ACC112 (cell line): ENCODE measurements at regions not wholly inside any gene's neighbourhood (a gene's known extent, or its start where the extent isn't known, plus 50 kb on each side); places are given as distances from the start of the nearest gene placed in this dataset.

Source experiments
- H2AFZ ChIP-seq: fragments of 200-600 bp; sonication (generic); one replicate; pipeline ENCODE4 v1.6.0; 2017; ENCODE audit warnings: antibody characterized with exemption, low read length; ENCODE audit not compliant: unreplicated experiment
- H3K27ac ChIP-seq: fragments of 200-600 bp; sonication (generic); 2 replicates; pipeline ENCODE4 v1.5.1; 2014; ENCODE audit warnings: low read depth, mild to moderate bottlenecking, antibody characterized with exemption, low read length, moderate library complexity
- H3K27me3 ChIP-seq: fragments of 200-600 bp; sonication (generic); 2 replicates; pipeline ENCODE4 v1.6.1; 2014; ENCODE audit warnings: mild to moderate bottlenecking, antibody characterized with exemption, low read length, moderate library complexity, mixed read lengths; ENCODE audit not compliant: insufficient read depth
- H3K36me3 ChIP-seq: fragments of 200-600 bp; sonication (generic); 2 replicates; pipeline ENCODE4 v1.6.1; 2016; ENCODE audit warnings: mild to moderate bottlenecking, antibody characterized with exemption, low read length, moderate library complexity, mixed read lengths; ENCODE audit not compliant: insufficient read depth
- H3K4me1 ChIP-seq: fragments of 200-600 bp; sonication (generic); one replicate; pipeline ENCODE4 v1.6.1; 2016; ENCODE audit warnings: low read length, mixed read lengths; ENCODE audit not compliant: insufficient read depth, unreplicated experiment, control insufficient read depth
- H3K4me3 ChIP-seq: fragments of 200-600 bp; sonication (generic); 2 replicates; pipeline ENCODE4 v1.5.1; 2014; ENCODE audit warnings: mild to moderate bottlenecking, low read depth, low read length
- H3K79me2 ChIP-seq: fragments of 200-600 bp; sonication (generic); one replicate; pipeline ENCODE4 v1.6.0; 2016; ENCODE audit warnings: low read length; ENCODE audit not compliant: control insufficient read depth, unreplicated experiment, insufficient read depth

DNA sequence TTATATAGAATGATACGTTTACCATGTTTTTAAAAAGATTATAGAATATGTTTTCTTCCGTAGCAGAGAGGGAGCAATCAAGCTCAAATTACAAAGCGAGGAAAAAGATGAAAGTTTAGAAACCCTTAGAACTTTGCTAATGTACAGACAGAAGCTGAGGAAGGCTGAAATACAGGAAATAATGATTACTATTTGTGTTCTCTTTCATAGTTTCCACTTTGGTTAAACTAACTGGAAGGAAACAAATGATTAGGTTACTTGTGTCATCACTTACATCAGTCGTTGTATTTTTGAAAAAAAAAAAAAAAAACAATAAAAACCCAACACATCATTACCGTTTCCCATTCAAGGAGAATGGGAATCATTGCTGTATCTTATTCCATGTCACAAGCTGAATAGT, 337.8 kb upstream of the CBLB start:
- Histone ChIP-seq H3K4me1 (no peaks in the 10 kb centered on the region), H3K4me3 (no peak overlapping the region), H2AFZ (no peak overlapping the region), H3K27ac (no peak overlapping the region), H3K36me3 (no peaks in the 10 kb centered on the region), H3K27me3 (no peaks in the 10 kb centered on the region), H3K79me2 (no peaks in the 10 kb centered on the region)

DNA sequence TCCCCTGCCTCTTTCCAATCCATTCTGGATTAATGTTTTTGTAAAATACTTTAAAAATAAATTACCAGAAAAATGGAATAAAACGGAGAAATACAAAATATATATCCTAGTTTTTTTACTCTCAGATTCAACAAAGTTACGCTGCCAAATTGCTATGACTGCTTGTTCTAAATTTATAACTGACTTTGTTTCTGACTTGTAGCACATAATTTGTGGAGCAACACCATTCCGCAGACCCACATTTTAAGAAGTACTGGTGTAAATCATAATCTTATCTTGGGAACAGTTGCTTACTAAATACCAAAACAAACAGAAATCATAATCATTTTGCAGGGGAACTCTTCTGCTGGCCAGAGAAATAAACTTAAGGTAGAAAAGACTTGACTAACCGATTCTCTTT, 339.4 kb upstream of the CBLB start:
- Histone ChIP-seq H3K27ac (no peak overlapping the region), H2AFZ (no peak overlapping the region), H3K27me3 (no peaks in the 10 kb centered on the region), H3K79me2 (no peaks in the 10 kb centered on the region), H3K36me3 (no peaks in the 10 kb centered on the region), H3K4me3 (no peak overlapping the region), H3K4me1 (no peaks in the 10 kb centered on the region)

DNA sequence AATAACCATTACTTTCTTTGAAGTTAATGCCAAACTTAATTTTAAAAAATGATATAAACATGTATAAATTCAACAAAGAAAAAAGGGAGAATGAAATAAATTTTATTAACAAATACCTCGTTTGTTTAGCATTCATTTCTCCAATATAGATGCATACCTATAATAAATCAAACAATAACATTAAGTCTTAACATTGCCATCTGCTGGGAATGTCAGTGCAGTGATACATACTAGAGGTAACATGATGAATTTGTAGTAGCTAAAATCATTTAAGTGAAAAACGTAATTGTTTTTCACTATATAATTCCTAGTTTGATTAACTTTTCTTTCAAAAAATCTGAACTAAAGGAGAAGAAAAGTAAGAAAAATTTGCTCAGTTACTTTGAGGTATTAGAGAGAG, 340.2 kb upstream of the CBLB start:
- Histone ChIP-seq H2AFZ (no peak overlapping the region), H3K4me1 (no peaks in the 10 kb centered on the region), H3K79me2 (no peaks in the 10 kb centered on the region), H3K27ac (no peak overlapping the region), H3K4me3 (no peak overlapping the region), H3K36me3 (no peaks in the 10 kb centered on the region), H3K27me3 (no peaks in the 10 kb centered on the region)

DNA sequence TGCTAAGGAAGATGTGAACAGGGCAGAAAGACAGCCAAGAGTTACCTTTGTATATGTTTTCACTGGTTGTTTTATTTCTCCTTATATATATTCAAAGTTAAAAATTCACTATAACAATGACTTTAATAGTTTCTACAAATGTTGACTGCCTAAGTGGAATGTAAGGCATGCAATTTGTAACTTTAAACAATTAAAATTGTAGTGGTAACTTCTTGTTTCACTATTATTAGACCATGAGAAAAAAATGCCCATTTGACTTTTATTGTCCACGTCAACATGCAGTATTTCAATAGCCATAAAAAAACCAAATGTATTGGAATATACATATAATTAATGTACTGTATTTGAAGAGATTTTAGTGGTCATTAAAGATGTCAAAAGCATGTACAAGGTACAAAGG, 340.7 kb upstream of the CBLB start:
- Histone ChIP-seq H2AFZ (no peak overlapping the region), H3K4me1 (no peaks in the 10 kb centered on the region)

DNA sequence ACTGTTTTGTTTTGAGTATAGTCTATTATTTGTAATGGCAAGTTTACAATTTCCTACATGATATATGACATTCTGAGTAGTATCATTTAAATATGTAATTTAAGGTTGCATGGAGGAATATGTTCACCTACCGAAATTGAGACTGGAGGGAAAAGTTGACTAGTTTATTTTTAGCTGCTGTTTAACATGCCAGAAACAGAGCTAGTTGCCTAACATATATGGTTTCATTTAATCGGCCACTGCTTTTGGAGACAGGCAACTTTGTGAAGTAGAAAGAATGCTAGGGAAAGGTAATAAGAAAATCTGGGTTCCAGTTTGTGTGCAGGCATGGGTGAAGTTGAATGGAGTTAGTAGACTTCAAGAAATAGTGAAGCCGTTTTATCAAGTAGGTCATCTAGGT, 342.1 kb upstream of the CBLB start:
- no peaks in the 10 kb centered on the region for H3K27me3 ChIP-seq
- H3K4me1 ChIP-seq, result no peaks in the 10 kb centered on the region
- no peaks in the 10 kb centered on the region for H3K79me2 ChIP-seq
- H2AFZ ChIP-seq, result no peak overlapping the region
- no peak overlapping the region for H3K4me3 ChIP-seq
- no peaks in the 10 kb centered on the region for H3K36me3 ChIP-seq
- H3K27ac ChIP-seq, result no peak overlapping the region

More for the DNA sequence above, 340.7 kb upstream of the CBLB start:
- no peaks in the 10 kb centered on the region for H3K27me3 ChIP-seq
- H3K4me3 ChIP-seq, result no peak overlapping the region
- H3K79me2 ChIP-seq, result no peaks in the 10 kb centered on the region
- H3K27ac ChIP-seq, result no peak overlapping the region
- no peaks in the 10 kb centered on the region for H3K36me3 ChIP-seq

DNA sequence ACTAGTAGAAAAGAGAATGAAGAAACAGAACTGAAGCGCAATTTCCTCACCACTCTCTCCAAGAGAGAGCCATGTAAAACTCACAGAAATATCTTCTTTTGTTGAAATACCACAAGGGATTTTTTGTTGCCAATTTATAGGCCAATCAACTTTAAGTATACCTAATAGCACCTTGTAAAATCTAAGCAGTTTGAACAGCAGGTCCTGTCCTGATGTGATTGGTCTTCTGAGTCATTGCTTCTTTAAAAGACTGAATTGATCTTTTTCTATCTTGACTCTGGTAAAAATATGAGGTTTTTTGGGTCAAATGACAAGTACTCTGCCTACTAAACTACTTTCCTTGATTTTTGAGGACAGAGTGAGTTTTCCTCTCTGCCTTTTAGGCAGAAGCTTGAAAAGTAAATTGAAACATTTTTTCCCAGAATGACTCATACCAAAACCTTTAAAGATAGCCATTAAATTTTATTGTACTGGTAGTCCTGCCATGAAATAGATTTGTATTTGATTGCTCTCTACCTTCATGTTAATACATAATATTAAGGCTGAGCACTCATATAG, 343.9 kb upstream of the CBLB start:
- H3K36me3 ChIP-seq, result no peaks in the 10 kb centered on the region

DNA sequence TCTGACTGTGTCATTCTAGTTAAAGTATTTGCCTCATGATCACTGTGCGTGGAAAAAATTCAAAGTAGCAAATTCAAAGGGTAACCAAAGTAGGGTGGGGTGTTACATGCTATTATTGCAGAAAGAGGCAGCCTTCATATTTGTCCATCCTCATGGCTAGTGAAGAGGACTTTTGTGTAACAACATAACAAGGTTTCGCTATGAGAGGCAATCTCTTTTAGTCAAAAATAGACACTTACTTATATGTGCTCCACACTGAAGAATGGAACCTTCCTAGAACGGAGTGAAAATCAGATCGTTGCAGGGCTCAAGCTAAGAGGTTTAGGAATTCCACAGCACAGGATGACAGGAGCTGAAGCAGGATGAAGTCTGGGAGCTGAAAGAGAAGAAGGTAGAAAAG, 345.1 kb upstream of the CBLB start:
- Histone ChIP-seq H3K4me3 (no peak overlapping the region), H3K36me3 (no peaks in the 10 kb centered on the region), H3K79me2 (no peaks in the 10 kb centered on the region), H3K4me1 (no peaks in the 10 kb centered on the region), H3K27me3 (no peaks in the 10 kb centered on the region), H3K27ac (no peak overlapping the region), H2AFZ (no peak overlapping the region)

More for the DNA sequence above, 343.9 kb upstream of the CBLB start:
- Histone ChIP-seq H3K27ac (no peak overlapping the region), H3K4me1 (no peaks in the 10 kb centered on the region), H3K79me2 (no peaks in the 10 kb centered on the region), H3K4me3 (no peak overlapping the region), H2AFZ (no peak overlapping the region), H3K27me3 (no peaks in the 10 kb centered on the region)

DNA sequence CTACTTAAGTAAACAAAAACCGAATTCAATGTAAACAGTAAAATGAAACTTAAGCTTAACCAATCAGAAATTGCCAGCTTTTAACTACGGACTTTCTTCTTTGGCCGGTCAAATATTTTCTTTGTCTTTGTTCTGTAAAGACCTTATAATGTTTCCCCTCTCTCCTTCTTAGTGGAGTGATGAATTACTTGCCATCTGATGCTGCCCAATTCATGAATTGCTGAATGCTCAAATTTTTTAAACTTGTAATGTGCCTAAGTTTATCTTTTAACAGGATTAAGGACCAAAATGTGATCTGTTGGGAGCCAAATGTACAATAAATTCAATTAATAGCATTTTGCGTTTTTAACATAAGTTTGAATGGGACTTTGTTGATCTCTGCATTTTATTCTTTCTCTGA, 345.8 kb upstream of the CBLB start:
- no peaks in the 10 kb centered on the region for H3K27me3 ChIP-seq
- H3K36me3 ChIP-seq, result no peaks in the 10 kb centered on the region
- H3K27ac ChIP-seq, result no peak overlapping the region
- H2AFZ ChIP-seq, result no peak overlapping the region
- H3K4me1 ChIP-seq, result no peaks in the 10 kb centered on the region
- no peak overlapping the region for H3K4me3 ChIP-seq
- H3K79me2 ChIP-seq, result no peaks in the 10 kb centered on the region

DNA sequence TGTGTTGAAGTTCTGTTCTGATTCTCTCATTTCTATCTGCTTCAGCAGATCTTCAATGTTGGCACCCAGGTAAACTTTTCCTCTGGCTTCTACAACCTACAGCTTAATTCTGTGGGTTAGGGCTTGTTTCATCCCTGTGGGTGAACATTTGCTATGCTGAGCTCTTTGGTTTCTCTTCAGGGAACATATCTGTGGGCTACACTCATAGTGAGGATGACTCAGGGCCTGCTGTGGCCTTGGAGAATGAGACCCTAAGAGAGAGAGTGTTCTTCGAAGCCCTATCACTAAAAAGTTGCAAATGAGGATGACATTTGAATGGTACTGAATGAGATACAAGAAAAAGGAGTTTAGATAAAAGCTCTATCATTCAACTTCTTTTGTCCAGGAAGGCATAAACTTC, 346.2 kb upstream of the CBLB start:
- Histone ChIP-seq H3K27me3 (no peaks in the 10 kb centered on the region), H3K79me2 (no peaks in the 10 kb centered on the region), H2AFZ (no peak overlapping the region), H3K27ac (no peak overlapping the region), H3K4me1 (no peaks in the 10 kb centered on the region), H3K36me3 (no peaks in the 10 kb centered on the region), H3K4me3 (no peak overlapping the region)

DNA sequence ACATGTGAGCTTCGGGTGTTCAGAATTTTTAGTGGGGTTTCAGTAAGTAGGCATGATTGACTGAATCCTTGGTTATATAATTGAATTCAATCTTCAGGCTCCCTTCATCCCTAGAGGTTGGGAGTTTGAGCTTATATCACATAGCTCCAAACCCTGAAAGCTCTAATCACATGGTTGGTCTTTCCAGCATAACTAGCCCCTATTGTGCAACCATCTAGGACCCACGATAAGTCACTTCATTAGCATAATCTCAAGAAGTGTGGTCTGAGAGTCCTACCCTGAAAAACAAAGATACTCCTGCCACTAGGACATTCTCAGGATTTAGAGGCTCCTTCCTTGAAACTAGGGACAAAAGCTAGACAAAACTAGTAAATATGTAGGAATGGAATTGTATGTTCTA, 348.9 kb upstream of the CBLB start:
- Histone ChIP-seq H3K4me1 (no peaks in the 10 kb centered on the region), H3K4me3 (no peak overlapping the region), H2AFZ (no peak overlapping the region), H3K79me2 (no peaks in the 10 kb centered on the region), H3K36me3 (no peaks in the 10 kb centered on the region), H3K27ac (no peak overlapping the region), H3K27me3 (no peaks in the 10 kb centered on the region)

DNA sequence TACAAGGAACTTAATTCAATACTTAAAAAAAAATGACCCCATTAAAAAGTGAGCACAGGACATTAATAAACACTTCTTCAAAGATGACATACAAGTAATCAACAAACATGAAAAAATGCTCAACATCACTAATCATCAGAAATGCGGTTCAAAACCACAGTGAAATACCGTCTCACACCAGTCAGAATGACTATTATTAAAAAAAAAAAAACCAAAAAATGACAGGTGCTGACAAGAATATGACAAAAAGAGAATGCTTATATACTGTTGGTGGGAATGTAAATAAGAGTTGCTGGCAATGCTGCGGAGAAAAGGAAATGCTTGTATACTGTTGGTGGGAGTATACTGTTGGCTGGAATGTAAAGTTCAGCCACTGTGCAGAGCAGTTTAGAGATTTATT, 358.3 kb upstream of the CBLB start:
- Histone ChIP-seq H3K36me3 (no peaks in the 10 kb centered on the region), H3K4me3 (no peak overlapping the region), H3K4me1 (no peaks in the 10 kb centered on the region), H3K27me3 (no peaks in the 10 kb centered on the region), H2AFZ (no peak overlapping the region), H3K27ac (no peak overlapping the region), H3K79me2 (no peaks in the 10 kb centered on the region)
